Neural progenitor cell (in vitro differentiated cells): ENCODE measurements at regions not wholly inside any gene's neighbourhood (a gene's known extent, or its start where the extent isn't known, plus 50 kb on each side); places are given as distances from the start of the nearest gene placed in this dataset.
A peak's percentile ranks its signal among the peaks of the same experiment; 100 is the strongest.
"Not testable (repeated sequence)": the region's sequence is repeated elsewhere in the genome, so short reads cannot be mapped to it uniquely, and the experiment has no call there.

Source experiments
- DNase-seq: peaks from one replicate; pipeline ENCODE4 v3.0.0-alpha.2; 2016; ENCODE audit warnings: low spot score
- H2AFZ ChIP-seq: fragments of 200-600 bp; sonication (generic); replicated peaks from 2 replicates; pipeline ENCODE4 v1.6.1; 2016; ENCODE audit warnings: antibody characterized with exemption
- H3F3A ChIP-seq: fragments of 200-600 bp; sonication (generic); 2 replicates; pipeline ENCODE4 v1.6.1; 2016; ENCODE audit warnings: antibody characterized with exemption, low read depth
- H3K27ac ChIP-seq: fragments of 200-600 bp; sonication (generic); 2 replicates; pipeline ENCODE4 v1.5.1; 2016; ENCODE audit warnings: mild to moderate bottlenecking
- H3K27me3 ChIP-seq: fragments of 200-600 bp; sonication (generic); 2 replicates; pipeline ENCODE4 v1.6.1; 2016; ENCODE audit warnings: mild to moderate bottlenecking, moderate library complexity
- H3K36me3 ChIP-seq: fragments of 200-600 bp; sonication (generic); 2 replicates; pipeline ENCODE4 v1.5.1; 2016
- H3K4me1 ChIP-seq: fragments of 200-600 bp; sonication (generic); 2 replicates; pipeline ENCODE4 v1.6.1; 2016; ENCODE audit warnings: mixed run types
- H3K4me2 ChIP-seq: fragments of 200-600 bp; sonication (generic); 2 replicates; pipeline ENCODE4 v1.6.1; 2016
- H3K4me3 ChIP-seq: fragments of 200-600 bp; sonication (generic); 2 replicates; pipeline ENCODE4 v1.5.1; 2016
- H3K79me2 ChIP-seq: fragments of 200-600 bp; sonication (generic); 2 replicates; pipeline ENCODE4 v1.6.1; 2016; ENCODE audit warnings: low read depth
- H3K9ac ChIP-seq: fragments of 200-600 bp; sonication (generic); 2 replicates; pipeline ENCODE4 v1.6.1; 2016
- H3K9me3 ChIP-seq: fragments of 200-600 bp; sonication (generic); 2 replicates; pipeline ENCODE4 v1.5.1; 2016; ENCODE audit warnings: low read depth
- H4K20me1 ChIP-seq: fragments of 200-600 bp; sonication (generic); 2 replicates; pipeline ENCODE4 v1.6.1; 2016; ENCODE audit warnings: low read depth
- H3K27ac Mint-ChIP-seq: 3 replicates; pipeline ENCODE4 v1.8.0; 2021; ENCODE audit warnings: mixed read lengths
- H3K27me3 Mint-ChIP-seq: 2 replicates; pipeline ENCODE4 v1.8.0; 2022; ENCODE audit warnings: low read depth, mild to moderate bottlenecking, inconsistent platforms, moderate library complexity, mixed read lengths; ENCODE audit not compliant: insufficient read depth
- H3K36me3 Mint-ChIP-seq: 3 replicates; pipeline ENCODE4 v1.8.0; 2021; ENCODE audit warnings: mixed read lengths
- H3K4me1 Mint-ChIP-seq: 3 replicates; pipeline ENCODE4 v1.8.0; 2021; ENCODE audit warnings: mixed read lengths
- H3K4me3 Mint-ChIP-seq: 3 replicates; pipeline ENCODE4 v1.8.0; 2021; ENCODE audit warnings: mild to moderate bottlenecking, moderate library complexity, mixed read lengths
- H3K9me3 Mint-ChIP-seq: 3 replicates; pipeline ENCODE4 v1.8.0; 2020; ENCODE audit warnings: mixed read lengths
- EZH2 ChIP-seq: fragments of 200-600 bp; sonication (generic); IDR thresholded peaks from 2 replicates; pipeline ENCODE4 v1.6.1; 2017; ENCODE audit warnings: antibody characterized with exemption, mild to moderate bottlenecking, moderate library complexity
- EZH2phosphoT487 ChIP-seq: fragments of 200-600 bp; sonication (generic); IDR thresholded peaks from 2 replicates; pipeline ENCODE4 v1.6.1; 2017; ENCODE audit warnings: antibody characterized with exemption
- TF ChIP-seq, protein P1 (sequence below): fragments of 200-600 bp; sonication (generic); IDR thresholded peaks from 2 replicates; pipeline ENCODE4 v1.5.1; 2017; ENCODE audit warnings: antibody characterized with exemption, mild to moderate bottlenecking

- no peaks in the 10 kb centered on the region for H3K27me3 ChIP-seq
- TF ChIP-seq EZH2 (no peak), EZH2phosphoT487 (no peak)
- TF ChIP-seq, protein P1, sequence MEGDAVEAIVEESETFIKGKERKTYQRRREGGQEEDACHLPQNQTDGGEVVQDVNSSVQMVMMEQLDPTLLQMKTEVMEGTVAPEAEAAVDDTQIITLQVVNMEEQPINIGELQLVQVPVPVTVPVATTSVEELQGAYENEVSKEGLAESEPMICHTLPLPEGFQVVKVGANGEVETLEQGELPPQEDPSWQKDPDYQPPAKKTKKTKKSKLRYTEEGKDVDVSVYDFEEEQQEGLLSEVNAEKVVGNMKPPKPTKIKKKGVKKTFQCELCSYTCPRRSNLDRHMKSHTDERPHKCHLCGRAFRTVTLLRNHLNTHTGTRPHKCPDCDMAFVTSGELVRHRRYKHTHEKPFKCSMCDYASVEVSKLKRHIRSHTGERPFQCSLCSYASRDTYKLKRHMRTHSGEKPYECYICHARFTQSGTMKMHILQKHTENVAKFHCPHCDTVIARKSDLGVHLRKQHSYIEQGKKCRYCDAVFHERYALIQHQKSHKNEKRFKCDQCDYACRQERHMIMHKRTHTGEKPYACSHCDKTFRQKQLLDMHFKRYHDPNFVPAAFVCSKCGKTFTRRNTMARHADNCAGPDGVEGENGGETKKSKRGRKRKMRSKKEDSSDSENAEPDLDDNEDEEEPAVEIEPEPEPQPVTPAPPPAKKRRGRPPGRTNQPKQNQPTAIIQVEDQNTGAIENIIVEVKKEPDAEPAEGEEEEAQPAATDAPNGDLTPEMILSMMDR = peak; percentile 56
- H3K27me3 Mint-ChIP-seq = no peaks in the 10 kb centered on the region
- H3K4me3 Mint-ChIP-seq = no peak overlapping the region
- H2AFZ ChIP-seq = peak overlapping the region; percentile 67
- H3K4me1 ChIP-seq = peaks cover 6% of the 10 kb centered on the region
- H3F3A ChIP-seq = no peaks in the 10 kb centered on the region
- H3K27ac Mint-ChIP-seq = no peak overlapping the region
- no peaks in the 10 kb centered on the region for H4K20me1 ChIP-seq
- H3K9ac ChIP-seq = no peak overlapping the region
- H3K79me2 ChIP-seq = no peaks in the 10 kb centered on the region
- H3K27ac ChIP-seq = no peak overlapping the region
- no peaks in the 10 kb centered on the region for H3K9me3 ChIP-seq
- no peaks in the 10 kb centered on the region for H3K4me1 Mint-ChIP-seq
- H3K4me2 ChIP-seq = no peak overlapping the region
- no peaks in the 10 kb centered on the region for H3K36me3 Mint-ChIP-seq
- H3K9me3 Mint-ChIP-seq = peaks cover 5% of the 10 kb centered on the region
- no peaks in the 10 kb centered on the region for H3K36me3 ChIP-seq
- DNase-seq = peak; percentile 52
- no peak overlapping the region for H3K4me3 ChIP-seq
Observed at GRCh38 chr1:80155371-80155770, 1148.8 kb upstream of the ADGRL4 start.

GRCh38 chr1:80154176-80154575 lies 1147.6 kb upstream of the ADGRL4 start:
- H3K9me3 ChIP-seq = no peaks in the 10 kb centered on the region
- H2AFZ ChIP-seq = no peak overlapping the region
- H3K27me3 ChIP-seq = no peaks in the 10 kb centered on the region
- no peaks in the 10 kb centered on the region for H3K36me3 ChIP-seq
- H3F3A ChIP-seq = no peaks in the 10 kb centered on the region
- H3K9ac ChIP-seq = no peak overlapping the region
- no peaks in the 10 kb centered on the region for H3K79me2 ChIP-seq
- H4K20me1 ChIP-seq = no peaks in the 10 kb centered on the region
- DNase-seq = no peak
- Mint-ChIP-seq H3K36me3 (no peaks in the 10 kb centered on the region), H3K4me3 (no peak overlapping the region), H3K4me1 (no peaks in the 10 kb centered on the region), H3K27me3 (no peaks in the 10 kb centered on the region), H3K9me3 (peaks cover 5% of the 10 kb centered on the region), H3K27ac (no peak overlapping the region)
- TF ChIP-seq, protein P1 = no peak
- TF ChIP-seq EZH2phosphoT487 (no peak), EZH2 (no peak)
- peaks cover 6% of the 10 kb centered on the region for H3K4me1 ChIP-seq
- H3K4me2 ChIP-seq = no peak overlapping the region
- H3K27ac ChIP-seq = no peak overlapping the region
- H3K4me3 ChIP-seq = no peak overlapping the region

- Mint-ChIP-seq H3K4me1 (no peaks in the 10 kb centered on the region), H3K27me3 (no peaks in the 10 kb centered on the region), H3K9me3 (peaks cover 5% of the 10 kb centered on the region), H3K36me3 (no peaks in the 10 kb centered on the region), H3K4me3 (no peak overlapping the region), H3K27ac (no peak overlapping the region)
- Histone ChIP-seq H3K9me3 (no peaks in the 10 kb centered on the region), H3K27me3 (no peaks in the 10 kb centered on the region), H2AFZ (peak overlapping the region; percentile 35), H3K79me2 (no peaks in the 10 kb centered on the region), H4K20me1 (no peaks in the 10 kb centered on the region), H3K9ac (no peak overlapping the region), H3K36me3 (no peaks in the 10 kb centered on the region), H3K4me3 (no peak overlapping the region), H3K4me1 (peaks cover 6% of the 10 kb centered on the region), H3K4me2 (no peak overlapping the region), H3F3A (no peaks in the 10 kb centered on the region), H3K27ac (no peak overlapping the region)
- TF ChIP-seq, protein P1 = peak; percentile 20
- TF ChIP-seq EZH2phosphoT487 = no peak
- no peak for DNase-seq
Observed at GRCh38 chr1:80153762-80154161, 1147.2 kb upstream of the ADGRL4 start.

DNA sequence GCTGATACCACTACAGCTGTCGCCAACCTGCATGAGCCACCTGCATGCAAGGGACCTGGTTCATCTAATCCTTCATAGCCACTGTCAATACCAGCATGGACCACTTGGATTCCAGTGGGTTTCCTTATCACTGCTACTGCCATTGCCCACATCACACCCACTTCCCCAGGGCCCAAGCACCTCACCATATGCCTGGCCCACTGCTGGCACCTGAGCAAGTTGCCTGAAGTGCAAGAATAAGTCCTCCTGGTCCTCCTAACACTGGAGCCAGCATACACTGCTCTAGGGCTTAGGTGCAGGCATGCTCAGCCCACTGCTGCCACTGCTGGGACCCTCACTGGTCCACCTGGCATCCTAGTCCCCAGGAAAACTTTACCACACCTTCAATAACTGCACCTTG lies 1136.8 kb upstream of the ADGRL4 start:
- Histone ChIP-seq H3K27ac (no peak overlapping the region), H3K27me3 (no peaks in the 10 kb centered on the region), H3K9me3 (no peaks in the 10 kb centered on the region), H2AFZ (no peak overlapping the region), H3F3A (no peaks in the 10 kb centered on the region), H3K36me3 (peaks cover 11% of the 10 kb centered on the region), H3K4me1 (no peaks in the 10 kb centered on the region), H4K20me1 (no peaks in the 10 kb centered on the region), H3K9ac (no peak overlapping the region), H3K4me2 (no peak overlapping the region), H3K79me2 (no peaks in the 10 kb centered on the region), H3K4me3 (no peak overlapping the region)
- H3K9me3 Mint-ChIP-seq = peaks cover 19% of the 10 kb centered on the region
- DNase-seq = no peak
- no peaks in the 10 kb centered on the region for H3K36me3 Mint-ChIP-seq
- H3K27me3 Mint-ChIP-seq = no peaks in the 10 kb centered on the region
- H3K27ac Mint-ChIP-seq = no peak overlapping the region
- no peaks in the 10 kb centered on the region for H3K4me1 Mint-ChIP-seq
- no peak for TF ChIP-seq EZH2
- TF ChIP-seq, protein P1 = no peak
- TF ChIP-seq EZH2phosphoT487 = no peak
- H3K4me3 Mint-ChIP-seq = no peak overlapping the region

- H3K4me1 Mint-ChIP-seq, H3K27ac Mint-ChIP-seq, H3K9ac ChIP-seq, H3K9me3 Mint-ChIP-seq, H3K9me3 ChIP-seq, H3K4me3 Mint-ChIP-seq, H3K36me3 Mint-ChIP-seq, H3K4me2 ChIP-seq, H3K79me2 ChIP-seq, H3K4me1 ChIP-seq, H3K27me3 ChIP-seq, H4K20me1 ChIP-seq, H3K36me3 ChIP-seq, H3K27me3 Mint-ChIP-seq, H3F3A ChIP-seq, H3K4me3 ChIP-seq, H3K27ac ChIP-seq, H2AFZ ChIP-seq: not testable (repeated sequence)
- DNase-seq = peak; percentile 14
Observed at GRCh38 chr1:80137946-80138602, 1131.5 kb upstream of the ADGRL4 start.
